Right lobe of liver (tissue), 6 donors: ENCODE measurements at regions not wholly inside any gene's neighbourhood (a gene's known extent, or its start where the extent isn't known, plus 50 kb on each side); places are given as distances from the start of the nearest gene placed in this dataset.

Experiments used
- ATAC-seq, 4 donors: fragments of 200-7000 bp; cut with Tn5 transposase; one replicate each; pipeline ENCODE4 v1.9.1; 2020; ENCODE audit warnings: mild to moderate bottlenecking in 4 of 4, moderate library complexity in 4 of 4
- DNase-seq, 3 donors: peaks; one replicate each; pipeline ENCODE4 v3.0.0-alpha.2; 2020
- H3K27ac ChIP-seq, 3 donors: fragments of 200-600 bp; one replicate each; pipeline ENCODE4 v1.8.0; 2022
- H3K27me3 ChIP-seq, 2 donors: fragments of 200-600 bp; one replicate each; pipeline ENCODE4 v1.8.0; 2022
- H3K36me3 ChIP-seq, 4 donors: fragments of 200-600 bp; sonication (generic) in 1 of 4; one replicate each; pipeline versions ENCODE4 v1.5.1 to v1.8.0; 2017 to 2022; ENCODE audit warnings: control low read depth in 1 of 4
- H3K4me1 ChIP-seq, 4 donors: fragments of 200-600 bp; sonication (generic) in 1 of 4; one replicate each; pipeline versions ENCODE4 v1.5.1 to v1.8.0; 2017 to 2022; ENCODE audit warnings: control low read depth in 1 of 4
- H3K4me3 ChIP-seq, 3 donors: fragments of 200-600 bp; one replicate each; pipeline ENCODE4 v1.8.0; 2022
- H3K9me3 ChIP-seq, 4 donors: fragments of 200-600 bp; sonication (generic) in 1 of 4; one replicate each; pipeline versions ENCODE4 v1.5.1 to v1.8.0; 2017 to 2022; ENCODE audit warnings: control low read depth in 1 of 4
- POLR2A ChIP-seq: fragments of 450-650 bp; IDR thresholded peaks from one replicate; pipeline ENCODE4 v1.6.1; 2017; ENCODE audit warnings: antibody characterized with exemption, mild to moderate bottlenecking
- WGBS: methylation state at CpG from one replicate; pipeline ENCODE4 v1.1.6; 2018; ENCODE audit warnings: low coverage, low lambda C conversion rate; ENCODE audit not compliant: insufficient coverage; ENCODE audit errors: missing lambda C conversion rate; 5-methylcytosine and 5-hydroxymethylcytosine counted together
- intact Hi-C, 2 donors: fragments of 100-400 bp; cut with DNase I; formaldehyde crosslinking; loops; one replicate each; pipeline versions ENCODE4 v1.11.2 to v1.14.1; 2022
- TF ChIP-seq, protein P1 (sequence below), 4 donors: fragments of 200-600 bp in 3 of 4; fragments of 450-650 bp in 1 of 4; IDR thresholded peaks; one replicate each; pipeline versions ENCODE4 v1.5.1 to v1.8.0; 2016 to 2022; ENCODE audit warnings: antibody characterized with exemption in 4 of 4, mild to moderate bottlenecking in 2 of 4
- donor health status: DM: no; HTN: yes; CAD: no.
- donor health status: DM: no; HTN: no; CAD: no.
- donor health status: DM: no; HTN: no; CAD: no.
- donor health status: DM: no; HTN: yes; CAD: no.
- donor health status: DM: no; HTN: yes; CAD: no.

- ATAC-seq (no peak), DNase-seq (no peak)
- H3K27ac ChIP-seq = no peak overlapping the region
- intact Hi-C loops = no loop called here
- no peak for TF ChIP-seq POLR2A
- TF ChIP-seq, protein P1, sequence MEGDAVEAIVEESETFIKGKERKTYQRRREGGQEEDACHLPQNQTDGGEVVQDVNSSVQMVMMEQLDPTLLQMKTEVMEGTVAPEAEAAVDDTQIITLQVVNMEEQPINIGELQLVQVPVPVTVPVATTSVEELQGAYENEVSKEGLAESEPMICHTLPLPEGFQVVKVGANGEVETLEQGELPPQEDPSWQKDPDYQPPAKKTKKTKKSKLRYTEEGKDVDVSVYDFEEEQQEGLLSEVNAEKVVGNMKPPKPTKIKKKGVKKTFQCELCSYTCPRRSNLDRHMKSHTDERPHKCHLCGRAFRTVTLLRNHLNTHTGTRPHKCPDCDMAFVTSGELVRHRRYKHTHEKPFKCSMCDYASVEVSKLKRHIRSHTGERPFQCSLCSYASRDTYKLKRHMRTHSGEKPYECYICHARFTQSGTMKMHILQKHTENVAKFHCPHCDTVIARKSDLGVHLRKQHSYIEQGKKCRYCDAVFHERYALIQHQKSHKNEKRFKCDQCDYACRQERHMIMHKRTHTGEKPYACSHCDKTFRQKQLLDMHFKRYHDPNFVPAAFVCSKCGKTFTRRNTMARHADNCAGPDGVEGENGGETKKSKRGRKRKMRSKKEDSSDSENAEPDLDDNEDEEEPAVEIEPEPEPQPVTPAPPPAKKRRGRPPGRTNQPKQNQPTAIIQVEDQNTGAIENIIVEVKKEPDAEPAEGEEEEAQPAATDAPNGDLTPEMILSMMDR (IDR thresholded peaks at IDR 0.05) = no peak
- no peak overlapping the region for H3K4me3 ChIP-seq
- no peaks in the 10 kb centered on the region for H3K36me3 ChIP-seq
- no peaks in the 10 kb centered on the region for H3K9me3 ChIP-seq
- H3K27me3 ChIP-seq = no peaks in the 10 kb centered on the region
- no peaks in the 10 kb centered on the region for H3K4me1 ChIP-seq
- WGBS = 50% methylated on average over 1 of the region's 1 CpG
Measured at GRCh38 chr3:109900783-109901182, 563.4 kb upstream of the DPPA4 start.

DNA sequence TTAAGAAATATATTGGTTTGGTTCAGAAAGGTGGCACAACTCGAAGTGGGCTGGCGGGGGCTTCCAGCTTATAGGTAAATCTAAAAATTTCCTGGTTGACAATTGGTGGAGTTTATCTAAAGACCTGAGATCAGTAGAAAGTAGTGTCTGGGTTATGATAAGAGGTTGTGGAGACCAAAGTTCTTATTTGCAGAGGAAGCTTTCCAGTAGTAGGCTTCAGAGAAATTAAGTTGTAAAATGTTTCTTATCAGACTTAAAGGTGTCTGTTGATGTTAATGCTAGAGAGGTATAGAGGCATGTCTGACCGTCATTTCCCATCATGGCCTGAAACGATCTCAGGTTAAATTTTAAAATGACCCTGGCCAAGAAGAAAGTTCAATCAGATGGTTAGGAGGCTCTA, 565.2 kb upstream of the DPPA4 start:
- intact Hi-C loops = no loop called here
- no peaks in the 10 kb centered on the region for H3K36me3 ChIP-seq
- ATAC-seq = no peak
- 58% methylated on average over 4 of the region's 4 CpGs for WGBS
- H3K27me3 ChIP-seq = no peaks in the 10 kb centered on the region
- TF ChIP-seq, protein P1 (IDR thresholded peaks at IDR 0.05) = no peak
- no peak for TF ChIP-seq POLR2A
- DNase-seq = no peak
- no peaks in the 10 kb centered on the region for H3K9me3 ChIP-seq
- no peaks in the 10 kb centered on the region for H3K4me1 ChIP-seq
- H3K27ac ChIP-seq = no peak overlapping the region
- H3K4me3 ChIP-seq = no peak overlapping the region

GRCh38 chr3:109903100-109903499, 565.8 kb upstream of the DPPA4 start:
- no peaks in the 10 kb centered on the region for H3K4me1 ChIP-seq
- H3K9me3 ChIP-seq = no peaks in the 10 kb centered on the region
- H3K4me3 ChIP-seq = no peak overlapping the region
- no peaks in the 10 kb centered on the region for H3K27me3 ChIP-seq
- TF ChIP-seq POLR2A = no peak
- TF ChIP-seq, protein P1 (IDR thresholded peaks at IDR 0.05) = no peak
- no peak for ATAC-seq
- intact Hi-C loops = no loop called here
- H3K36me3 ChIP-seq = no peaks in the 10 kb centered on the region
- WGBS = 84% methylated on average over 2 of the region's 2 CpGs
- no peak overlapping the region for H3K27ac ChIP-seq
- no peak for DNase-seq

DNA sequence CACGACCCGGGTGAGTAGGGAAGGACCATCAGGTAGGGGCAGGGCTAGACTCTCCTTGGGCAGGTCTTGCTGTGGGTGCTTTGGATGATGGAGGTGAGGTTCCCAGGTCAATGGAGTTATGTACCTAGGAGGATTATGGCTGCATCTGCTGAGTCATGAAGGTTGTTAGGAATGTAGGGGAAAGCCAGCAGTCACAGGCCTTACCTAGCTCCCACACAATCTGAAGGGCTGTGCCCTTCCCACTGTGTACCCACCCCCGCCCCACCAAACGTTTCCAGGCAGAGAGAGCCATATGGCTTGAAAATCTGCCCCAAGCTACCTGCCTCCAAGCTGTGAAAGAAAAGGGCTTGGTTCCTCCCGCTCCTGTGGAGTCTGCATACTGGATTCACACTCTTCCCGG, 573.4 kb upstream of the DPPA4 start:
- H3K4me3 ChIP-seq = no peak overlapping the region
- H3K9me3 ChIP-seq = peaks cover 0 to 3% (median 0%) of the 10 kb centered on the region in 4 donors
- H3K36me3 ChIP-seq = no peaks in the 10 kb centered on the region
- intact Hi-C loops = no loop called here
- no peaks in the 10 kb centered on the region for H3K27me3 ChIP-seq
- ATAC-seq = no peak
- H3K27ac ChIP-seq = no peak overlapping the region
- no peaks in the 10 kb centered on the region for H3K4me1 ChIP-seq
- no peak for DNase-seq
- 35% methylated on average over 4 of the region's 6 CpGs for WGBS
- TF ChIP-seq, protein P1 (IDR thresholded peaks at IDR 0.05) = no peak
- no peak for TF ChIP-seq POLR2A

GRCh38 chr3:109918740-109919139, 581.4 kb upstream of the DPPA4 start:
- no peak for TF ChIP-seq POLR2A
- TF ChIP-seq, protein P1 (IDR thresholded peaks at IDR 0.05) = no peak
- H3K27me3 ChIP-seq = no peaks in the 10 kb centered on the region
- WGBS = 52% methylated on average over 2 of the region's 2 CpGs
- no peak overlapping the region for H3K27ac ChIP-seq
- intact Hi-C loops = no loop called here
- H3K4me1 ChIP-seq = no peaks in the 10 kb centered on the region
- H3K36me3 ChIP-seq = no peaks in the 10 kb centered on the region
- ATAC-seq (no peak), DNase-seq (no peak)
- no peaks in the 10 kb centered on the region for H3K9me3 ChIP-seq
- no peak overlapping the region for H3K4me3 ChIP-seq
